ENCODE measurements at regions not wholly inside any gene's neighbourhood (a gene's known extent, or its start where the extent isn't known, plus 50 kb on each side); places are given as distances from the start of the nearest gene placed in this dataset.

DNA sequence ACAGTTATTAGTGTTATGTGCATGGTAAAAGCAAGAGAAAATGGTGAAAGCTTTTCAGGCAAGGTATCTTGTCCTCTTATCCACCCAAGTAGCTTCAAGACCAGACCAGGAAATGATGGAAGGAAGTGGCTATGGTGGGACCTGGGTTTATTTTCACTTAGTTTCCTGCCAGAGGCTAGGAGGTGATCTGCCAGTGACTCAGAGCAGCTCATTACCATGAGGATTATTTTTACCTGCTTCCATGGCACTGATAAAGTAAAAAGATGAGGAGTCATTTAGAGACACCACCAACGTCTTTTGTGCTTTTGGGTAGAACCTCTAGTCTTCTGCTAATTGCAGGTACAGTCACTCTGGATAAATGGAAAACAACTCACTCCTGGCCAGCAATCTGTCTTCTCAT is 339.9 kb upstream of the KIRREL3 start:
- TF ChIP-seq, protein P1, sequence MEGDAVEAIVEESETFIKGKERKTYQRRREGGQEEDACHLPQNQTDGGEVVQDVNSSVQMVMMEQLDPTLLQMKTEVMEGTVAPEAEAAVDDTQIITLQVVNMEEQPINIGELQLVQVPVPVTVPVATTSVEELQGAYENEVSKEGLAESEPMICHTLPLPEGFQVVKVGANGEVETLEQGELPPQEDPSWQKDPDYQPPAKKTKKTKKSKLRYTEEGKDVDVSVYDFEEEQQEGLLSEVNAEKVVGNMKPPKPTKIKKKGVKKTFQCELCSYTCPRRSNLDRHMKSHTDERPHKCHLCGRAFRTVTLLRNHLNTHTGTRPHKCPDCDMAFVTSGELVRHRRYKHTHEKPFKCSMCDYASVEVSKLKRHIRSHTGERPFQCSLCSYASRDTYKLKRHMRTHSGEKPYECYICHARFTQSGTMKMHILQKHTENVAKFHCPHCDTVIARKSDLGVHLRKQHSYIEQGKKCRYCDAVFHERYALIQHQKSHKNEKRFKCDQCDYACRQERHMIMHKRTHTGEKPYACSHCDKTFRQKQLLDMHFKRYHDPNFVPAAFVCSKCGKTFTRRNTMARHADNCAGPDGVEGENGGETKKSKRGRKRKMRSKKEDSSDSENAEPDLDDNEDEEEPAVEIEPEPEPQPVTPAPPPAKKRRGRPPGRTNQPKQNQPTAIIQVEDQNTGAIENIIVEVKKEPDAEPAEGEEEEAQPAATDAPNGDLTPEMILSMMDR (IDR thresholded peaks at IDR 0.05) = no peak
- TF ChIP-seq POLR2A (IDR thresholded peaks at IDR 0.05) = no peak

Measured in prostate gland (tissue), 2 donors.